KG1 (cell line): ENCODE measurements at regions not wholly inside any gene's neighbourhood (a gene's known extent, or its start where the extent isn't known, plus 50 kb on each side); places are given as distances from the start of the nearest gene placed in this dataset.

Source experiments
- DNase-seq: peaks from one replicate; lab custom pipeline; 2025; lab: John Stamatoyannopoulos, UW

- peak; percentile 25 for DNase-seq
These were observed 128.8 kb upstream of the TRIB2 start for GRCh38 chr2:12587729-12588522.

DNA sequence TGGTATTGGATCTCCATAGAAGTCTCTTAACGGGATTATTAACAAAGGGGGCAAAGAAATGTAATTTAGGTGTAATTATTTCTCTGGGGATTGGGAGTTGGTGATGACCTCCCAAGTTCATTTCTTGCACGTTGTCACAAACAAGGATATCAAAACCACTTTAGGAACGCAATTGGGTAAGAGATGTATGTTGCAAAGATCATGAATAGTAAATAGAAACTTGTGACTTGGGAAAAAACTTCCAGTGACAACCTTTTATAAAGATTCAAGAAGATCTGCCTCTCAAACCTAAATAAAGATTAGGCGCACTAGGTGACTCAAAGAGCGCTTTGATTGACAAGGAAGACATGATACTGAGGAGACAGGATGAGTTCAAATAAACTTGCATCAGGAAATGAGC is 127.8 kb upstream of the TRIB2 start:
- no peak for DNase-seq

GRCh38 chr2:12589802-12590320 is 126.9 kb upstream of the TRIB2 start:
- DNase-seq: no peak

DNA sequence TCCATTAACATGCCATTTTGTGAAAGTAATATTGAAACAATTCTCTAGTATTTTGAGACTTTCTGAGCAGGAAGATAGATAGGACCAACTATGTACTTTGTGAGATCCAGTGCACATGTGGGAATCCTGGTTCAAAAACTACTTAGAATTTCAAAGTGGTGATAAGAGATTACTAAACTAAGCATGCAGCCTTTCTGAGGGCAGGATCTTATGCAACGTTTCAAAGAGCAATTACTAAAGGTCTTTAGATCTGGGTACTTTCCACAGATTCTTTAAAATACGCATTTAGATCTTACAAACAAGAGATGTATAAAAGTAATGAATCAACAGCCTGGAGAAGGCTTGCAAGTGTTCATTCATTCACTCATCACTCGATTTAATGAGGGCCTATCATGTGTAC is 124.4 kb upstream of the TRIB2 start:
- DNase-seq: no peak

- DNase-seq: no peak
These were observed 122.1 kb upstream of the TRIB2 start for GRCh38 chr2:12594590-12594989.

DNA sequence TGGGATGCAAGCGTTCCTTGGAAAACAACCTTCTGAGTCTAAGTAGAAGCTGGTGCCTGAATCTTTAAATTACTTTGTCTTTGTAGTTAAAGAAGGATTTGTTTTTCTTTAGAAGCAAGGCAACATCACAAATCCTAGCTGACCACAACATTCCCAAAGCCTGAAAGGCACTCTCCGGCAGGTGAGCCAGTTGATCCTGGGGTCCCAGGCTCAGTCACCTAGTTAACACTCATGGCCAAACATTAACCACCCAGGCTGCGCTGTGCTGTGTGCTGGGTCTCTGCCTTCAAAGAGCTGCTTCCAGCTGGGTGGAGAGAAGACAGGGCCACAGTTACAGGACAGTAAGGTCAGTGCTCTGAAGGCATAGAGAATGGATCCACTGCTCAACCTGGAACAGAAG is 120.0 kb upstream of the TRIB2 start:
- DNase-seq: no peak

- no peak for DNase-seq
These were observed 119.1 kb upstream of the TRIB2 start for GRCh38 chr2:12597610-12598009.

- no peak for DNase-seq
These were observed 114.1 kb upstream of the TRIB2 start for GRCh38 chr2:12602661-12603060.

DNA sequence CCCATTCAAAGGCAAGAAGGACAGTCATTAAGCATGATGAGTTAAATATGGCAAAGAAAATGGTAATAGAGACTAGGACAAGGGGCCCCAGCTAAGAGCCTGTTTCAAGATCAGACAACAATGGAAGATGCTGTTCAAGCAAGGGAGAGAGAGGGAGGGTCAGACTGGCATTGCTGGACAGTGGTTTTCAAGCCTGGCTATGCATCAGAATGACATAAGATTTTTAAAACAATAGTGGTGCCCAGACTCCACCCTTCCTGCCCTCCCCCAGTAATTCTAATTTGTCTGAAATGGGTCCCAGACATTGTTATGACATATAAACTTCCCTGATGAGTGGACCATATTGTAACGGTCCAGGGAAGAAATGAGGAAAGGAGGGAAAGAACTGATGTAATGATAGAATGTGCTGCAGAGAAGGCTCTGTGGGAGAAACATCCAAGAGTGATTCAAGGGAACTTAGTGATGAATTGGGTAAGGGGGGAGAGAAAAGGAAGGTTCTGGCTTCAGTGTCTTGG is 112.9 kb upstream of the TRIB2 start:
- DNase-seq: no peak

DNA sequence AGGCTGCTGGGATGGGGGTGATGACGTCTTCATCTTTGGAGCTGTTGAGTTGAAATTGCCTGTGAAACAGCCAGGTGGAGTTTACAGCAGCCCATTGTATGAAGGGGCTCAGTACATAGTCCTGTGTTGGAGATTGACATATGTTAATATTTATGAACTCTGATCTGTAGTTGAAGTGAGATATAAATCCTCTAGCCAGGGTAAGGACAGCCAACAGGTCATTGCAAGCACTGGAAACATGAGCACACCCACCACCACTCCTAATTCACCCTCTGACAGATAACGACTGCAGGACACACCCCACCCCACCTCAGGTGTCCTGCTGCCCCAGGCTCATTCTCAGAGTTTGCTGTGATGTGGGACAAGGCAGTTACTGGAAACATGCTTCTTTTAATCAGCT is 112.4 kb upstream of the TRIB2 start:
- DNase-seq: no peak

DNA sequence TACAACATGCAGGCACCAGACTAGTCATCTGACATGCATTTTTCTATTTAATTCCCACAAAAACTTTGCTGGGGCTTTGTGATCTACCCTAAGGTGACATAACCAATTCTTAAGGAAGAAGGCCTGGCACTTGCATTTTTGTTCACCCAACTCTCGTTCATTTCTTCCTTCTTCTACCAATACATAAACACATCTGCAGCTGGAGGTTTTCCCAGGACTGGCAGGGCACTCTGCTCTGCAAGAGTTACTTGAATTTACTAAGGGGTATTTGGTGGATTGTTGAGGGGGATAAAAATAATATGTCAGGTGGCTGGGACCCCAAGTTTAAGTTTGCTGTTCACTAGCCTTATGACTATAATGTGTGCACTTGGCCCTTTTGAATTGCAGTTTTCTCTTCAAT is 111.4 kb upstream of the TRIB2 start:
- DNase-seq: no peak

GRCh38 chr2:12605936-12606335 is 110.8 kb upstream of the TRIB2 start:
- no peak for DNase-seq

GRCh38 chr2:12606472-12607000 is 110.2 kb upstream of the TRIB2 start:
- no peak for DNase-seq

GRCh38 chr2:12607971-12608370 is 108.8 kb upstream of the TRIB2 start:
- DNase-seq: no peak

DNA sequence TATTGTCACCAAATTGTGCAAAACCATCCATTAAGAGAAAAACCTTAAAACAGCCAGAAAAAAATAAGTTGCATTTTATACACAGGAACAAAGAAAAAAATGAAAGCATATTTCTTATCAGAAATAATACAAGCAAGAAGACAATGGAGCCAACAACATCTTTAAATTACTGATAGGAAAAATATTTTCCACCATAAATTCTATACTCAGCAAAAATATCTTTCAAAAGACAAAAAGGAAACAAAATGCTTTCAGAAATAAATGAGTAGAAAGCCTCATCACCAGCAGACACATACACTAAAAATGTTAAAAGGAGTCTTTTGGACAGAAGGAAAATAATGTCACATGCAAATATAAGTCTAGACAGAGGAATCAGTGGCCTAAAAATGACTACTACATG is 106.4 kb upstream of the TRIB2 start:
- no peak for DNase-seq

- DNase-seq: no peak
These were observed 104.6 kb upstream of the TRIB2 start for GRCh38 chr2:12612168-12612567.

DNA sequence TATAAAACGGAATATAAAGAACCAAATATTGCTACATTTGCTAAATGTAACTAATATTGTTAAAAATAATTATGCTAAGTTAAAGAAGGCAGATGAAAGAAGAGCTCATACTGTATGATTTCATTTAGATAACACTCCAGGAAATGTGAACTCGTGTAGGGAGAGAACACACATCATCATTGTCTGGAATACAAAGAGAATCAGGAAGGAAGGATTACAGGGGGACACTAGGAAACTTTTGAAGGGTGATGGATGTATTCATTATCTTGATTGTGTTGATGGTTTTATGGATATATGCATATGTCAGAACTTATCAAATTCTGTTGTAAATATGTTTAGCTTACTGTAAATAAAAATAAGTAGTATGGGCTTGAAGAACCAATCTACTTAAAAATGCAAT is 104.1 kb upstream of the TRIB2 start:
- DNase-seq: no peak

DNA sequence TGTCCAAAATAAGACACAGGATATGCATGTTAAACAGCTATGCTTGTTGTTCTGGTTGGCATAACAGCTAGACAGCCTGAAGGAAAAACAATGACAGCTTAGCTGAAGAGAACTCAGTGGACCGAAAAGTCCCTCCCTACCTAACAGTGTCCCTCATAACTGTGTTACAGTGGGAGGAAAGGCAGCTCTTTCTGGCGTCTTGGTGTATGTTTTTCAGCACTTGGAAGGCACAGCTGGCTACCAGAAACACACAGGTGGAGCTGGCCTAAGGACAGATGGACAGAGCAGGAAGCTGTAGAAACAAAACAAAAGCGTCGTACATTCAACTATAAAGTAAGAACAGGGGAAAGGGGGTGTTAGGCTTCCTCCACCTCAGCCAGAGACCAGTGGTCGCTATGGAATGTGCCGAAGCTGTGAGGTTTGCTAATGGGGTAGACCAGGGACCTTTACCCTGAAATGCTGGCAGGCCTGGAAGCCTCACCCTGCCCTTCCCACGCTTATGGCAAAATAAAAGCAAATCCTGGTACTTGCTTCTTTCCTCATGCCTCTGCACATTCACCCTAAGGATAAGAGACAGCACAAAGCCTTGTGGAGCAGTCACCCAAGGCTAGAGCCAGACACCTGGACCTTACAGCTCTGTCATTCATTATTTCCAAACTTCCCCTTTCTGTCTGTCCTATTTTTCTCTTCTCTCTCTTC is 103.5 kb upstream of the TRIB2 start:
- no peak for DNase-seq

GRCh38 chr2:12615509-12615908 is 101.2 kb upstream of the TRIB2 start:
- DNase-seq: no peak

GRCh38 chr2:12616456-12617156 is 100.1 kb upstream of the TRIB2 start:
- no peak for DNase-seq

- DNase-seq: no peak
These were observed 99.4 kb upstream of the TRIB2 start for GRCh38 chr2:12617366-12617765.

DNA sequence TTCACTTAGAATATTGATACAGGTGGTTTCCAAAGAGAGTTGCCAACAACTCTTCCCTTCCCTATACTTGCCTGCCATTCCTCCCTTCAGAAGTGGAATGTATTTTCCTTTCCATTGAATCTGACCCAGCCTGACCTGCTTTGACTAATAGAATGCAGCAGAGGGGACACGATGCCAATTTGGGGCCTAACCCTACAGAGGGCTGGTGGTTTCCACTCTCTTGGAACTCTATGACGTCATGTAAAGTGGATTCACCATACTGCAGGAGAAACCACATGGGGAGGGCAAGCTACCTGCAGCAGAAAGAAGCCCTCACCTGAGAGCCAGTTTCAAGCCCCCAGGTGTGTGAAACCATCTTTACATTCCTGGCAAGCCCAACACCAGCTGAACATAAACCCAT is 98.9 kb upstream of the TRIB2 start:
- DNase-seq: no peak
